ENCODE measurements at regions not wholly inside any gene's neighbourhood (a gene's known extent, or its start where the extent isn't known, plus 50 kb on each side); places are given as distances from the start of the nearest gene placed in this dataset.

DNA sequence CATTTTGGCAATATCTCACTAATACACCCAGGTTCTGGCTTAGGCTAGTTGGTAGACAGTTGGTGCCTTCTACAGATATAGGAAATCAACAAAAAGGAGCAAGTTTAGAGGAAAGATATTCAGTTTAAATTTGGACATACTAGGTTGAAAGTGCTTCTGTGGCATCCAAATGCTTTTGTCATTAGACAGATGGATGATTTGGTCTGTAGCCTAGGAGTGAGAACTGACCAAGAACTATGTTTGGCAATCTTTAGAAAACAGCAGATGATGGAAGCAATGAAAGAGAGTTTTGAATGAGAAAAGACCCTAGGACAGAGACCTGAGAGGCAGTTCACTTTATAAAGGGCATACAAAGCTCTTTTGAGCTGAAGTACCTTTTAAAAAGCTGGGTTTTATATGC is 201.3 kb upstream of the FSHR start:
- TF ChIP-seq POLR2AphosphoS5 (IDR thresholded peaks at IDR 0.05; ENCODE audit: low read depth, low read length) (no peak), POLR2A (IDR thresholded peaks at IDR 0.05; ENCODE audit: low read depth, low read length) (no peak), TAF1 (IDR thresholded peaks at IDR 0.05; ENCODE audit: borderline replicate concordance, low read depth, low read length) (no peak)

All from GM12892 (cell line).